ENCODE measurements at regions not wholly inside any gene's neighbourhood (a gene's known extent, or its start where the extent isn't known, plus 50 kb on each side); places are given as distances from the start of the nearest gene placed in this dataset.
"Not testable (repeated sequence)": the region's sequence is repeated elsewhere in the genome, so short reads cannot be mapped to it uniquely, and the experiment has no call there.

DNA sequence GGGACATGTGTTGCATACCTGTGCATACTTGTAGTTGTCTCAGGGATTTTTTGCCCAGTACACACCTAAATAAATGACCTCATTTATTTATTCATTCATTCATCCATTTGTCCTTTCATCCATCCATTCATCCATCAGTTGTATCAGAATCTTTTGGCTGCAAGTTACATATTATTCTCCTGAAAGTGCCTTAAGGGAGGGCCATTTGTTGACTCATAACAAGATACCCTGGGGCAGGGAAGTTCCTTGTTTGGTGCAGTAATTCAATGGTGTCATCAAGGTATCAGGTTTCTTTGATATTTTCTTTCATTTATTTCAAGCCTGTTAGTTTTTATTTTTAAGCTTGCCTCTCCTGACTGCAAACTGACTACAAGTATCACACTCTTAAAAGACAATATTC, 597.9 kb upstream of the TLE4 start:
- H3K27ac ChIP-seq, result no peak overlapping the region
- H3K4me3 ChIP-seq, result no peak overlapping the region

DNA sequence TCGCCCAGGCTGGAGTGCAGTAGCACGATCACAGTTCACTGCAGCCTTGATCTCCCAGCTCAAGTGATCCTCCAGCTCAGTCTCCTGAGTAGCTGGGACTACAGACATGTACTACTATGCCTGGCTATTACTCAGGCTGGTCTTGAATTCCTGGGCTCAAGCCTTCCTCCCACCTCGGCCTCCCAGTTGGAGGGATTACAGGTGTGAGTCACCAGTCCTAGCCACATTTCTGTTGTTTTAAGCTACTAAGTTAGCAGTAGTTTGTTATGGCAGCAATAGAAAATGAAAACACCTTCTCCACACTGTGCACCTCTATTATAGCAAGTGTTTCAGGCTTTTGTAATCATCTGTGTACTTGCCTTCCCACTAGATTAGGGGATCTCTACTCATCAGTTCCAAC, 588.9 kb upstream of the TLE4 start:
- Histone ChIP-seq H3K27ac (no peak overlapping the region), H3K4me3 (no peak overlapping the region)

DNA sequence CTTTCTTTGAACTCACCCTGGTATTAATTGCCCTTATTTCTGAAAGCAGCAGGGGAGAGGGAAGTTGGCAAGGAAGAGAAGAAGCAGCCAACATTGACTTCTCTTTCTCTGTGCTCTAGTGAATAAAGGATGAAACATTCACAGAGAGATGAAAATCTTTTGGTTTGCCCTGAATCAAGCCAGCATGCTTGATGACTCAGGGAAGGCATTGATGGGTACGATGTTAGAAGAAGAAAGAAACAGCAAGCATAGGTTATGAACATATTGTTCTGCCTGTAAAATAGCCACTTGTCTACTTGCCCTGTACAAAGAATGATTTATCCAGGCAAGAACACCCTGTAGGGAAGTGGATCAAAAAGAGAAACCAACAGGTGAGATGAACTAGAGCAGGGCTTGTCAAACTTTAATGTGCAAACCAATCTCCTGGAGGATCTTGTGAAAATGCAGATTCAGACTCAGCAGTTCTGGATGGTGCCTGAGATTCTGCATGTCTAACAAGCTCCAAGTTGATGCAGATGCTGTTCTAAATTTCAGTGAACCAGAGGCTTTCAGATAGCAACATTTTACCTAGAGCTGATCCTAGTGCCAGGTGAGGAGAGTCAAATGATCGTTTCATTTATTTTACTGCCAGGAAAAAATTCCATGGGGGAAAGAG, 586.6 kb upstream of the TLE4 start:
- no peak overlapping the region for H3K4me3 ChIP-seq

DNA sequence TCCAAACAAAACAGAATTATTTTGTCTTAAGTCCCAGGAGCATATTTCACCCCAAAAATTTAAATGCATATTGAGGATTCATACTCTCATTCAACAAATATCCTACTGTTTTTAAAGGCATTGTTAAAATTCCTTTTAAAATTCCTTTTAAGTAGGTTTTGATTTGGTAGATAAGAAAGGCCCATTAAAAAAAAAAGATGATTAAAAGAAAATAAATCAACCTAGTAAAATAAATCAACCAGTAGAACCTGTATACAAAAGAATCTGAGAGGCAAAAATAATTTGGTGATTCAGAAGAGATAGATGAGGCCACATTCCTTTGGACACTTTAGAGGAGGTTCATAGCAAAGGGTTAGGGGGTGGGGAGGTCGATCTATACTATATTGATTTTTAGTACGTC, 585.3 kb upstream of the TLE4 start:
- no peak overlapping the region for H3K27ac ChIP-seq
- no peak overlapping the region for H3K4me3 ChIP-seq

More for the DNA sequence above, 586.6 kb upstream of the TLE4 start:
- no peak overlapping the region for H3K27ac ChIP-seq

DNA sequence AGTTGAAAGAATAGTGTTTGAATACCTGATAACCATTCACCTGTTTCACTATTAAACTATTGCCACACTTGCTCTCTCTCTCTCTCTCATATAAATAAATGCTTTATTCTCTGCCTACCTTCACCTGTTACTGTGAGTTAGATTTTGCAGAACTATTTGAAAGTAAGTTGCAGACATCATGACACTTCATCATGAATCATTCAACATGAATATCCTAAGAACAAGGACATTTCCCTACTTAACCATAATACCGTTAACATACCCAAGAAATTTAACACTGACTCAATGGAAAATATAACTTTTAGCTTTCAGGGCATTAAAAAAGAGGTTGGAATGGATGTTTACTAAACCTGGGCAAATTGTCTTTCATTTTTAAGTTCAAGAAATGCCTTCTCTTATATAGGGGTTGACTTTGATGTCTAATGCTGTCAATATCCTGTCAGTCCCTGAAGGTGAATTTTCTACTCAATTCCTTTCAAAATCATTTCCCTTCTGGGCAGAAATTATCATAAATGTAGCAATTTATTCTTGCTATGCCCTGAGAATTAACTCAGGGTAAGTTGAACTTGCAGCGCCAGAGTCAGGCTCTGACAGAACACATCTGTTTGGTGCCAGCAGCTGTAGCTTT, 582.6 kb upstream of the TLE4 start:
- no peak overlapping the region for H3K4me3 ChIP-seq
- H3K27ac ChIP-seq, result no peak overlapping the region

DNA sequence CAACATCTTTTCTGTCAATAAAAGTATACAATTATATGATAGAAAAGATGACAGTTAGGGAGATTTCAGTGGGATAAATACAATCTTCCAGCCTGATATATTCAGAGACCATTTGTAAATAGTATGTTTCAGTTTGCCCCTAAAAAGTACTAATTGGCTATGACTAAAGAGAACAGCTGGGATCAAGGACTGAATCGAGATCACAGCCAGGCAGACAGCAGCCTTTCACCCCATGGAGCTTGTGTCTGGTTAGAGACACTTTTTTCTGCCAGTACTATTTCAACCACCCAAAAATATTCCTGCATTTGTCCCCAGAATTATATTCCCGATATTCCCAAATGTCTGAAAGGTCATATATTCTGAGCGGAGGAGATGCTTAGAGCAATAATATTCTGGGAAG, 577.3 kb upstream of the TLE4 start:
- no peak overlapping the region for H3K4me3 ChIP-seq
- no peak overlapping the region for H3K27ac ChIP-seq

DNA sequence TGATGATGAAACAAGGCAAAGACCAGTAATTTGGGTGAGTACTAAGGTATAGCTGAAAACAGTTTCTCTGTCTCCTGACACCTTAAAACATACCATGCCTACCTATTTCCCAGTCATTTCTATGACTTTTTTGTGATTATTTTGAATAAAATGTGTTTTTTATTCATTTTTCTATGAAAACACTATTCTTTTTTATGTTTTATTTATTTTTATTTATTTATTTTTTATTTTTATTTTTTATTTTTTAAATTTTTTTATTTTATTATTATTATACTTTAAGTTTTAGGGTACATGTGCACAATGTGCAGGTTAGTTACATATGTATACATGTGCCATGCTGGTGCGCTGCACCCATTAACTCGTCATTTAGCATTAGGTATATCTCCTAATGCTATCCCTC, 576.8 kb upstream of the TLE4 start:
- not testable (repeated sequence) for H3K27ac ChIP-seq

DNA sequence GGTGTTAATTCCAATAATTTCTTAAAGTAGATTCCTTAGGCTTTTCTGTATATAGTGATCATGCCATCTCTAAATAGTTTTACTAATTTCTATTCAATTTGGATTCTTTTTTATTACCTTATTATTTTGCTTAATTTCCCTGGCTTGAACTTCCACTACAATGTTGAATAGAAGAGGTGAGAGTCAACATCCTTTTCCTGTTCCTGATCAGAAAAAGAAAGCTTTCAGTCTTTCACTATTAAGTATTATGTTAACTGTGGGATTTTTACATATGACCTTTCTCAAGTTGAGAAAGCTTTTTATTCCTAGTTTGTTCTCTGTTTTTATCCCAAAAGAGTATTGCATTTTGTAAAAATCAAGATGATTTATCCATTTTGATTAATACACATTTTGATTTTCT, 574.5 kb upstream of the TLE4 start:
- no peak overlapping the region for H3K4me3 ChIP-seq
- H3K27ac ChIP-seq, result no peak overlapping the region

More for the DNA sequence above, 576.8 kb upstream of the TLE4 start:
- H3K4me3 ChIP-seq, result not testable (repeated sequence)

DNA sequence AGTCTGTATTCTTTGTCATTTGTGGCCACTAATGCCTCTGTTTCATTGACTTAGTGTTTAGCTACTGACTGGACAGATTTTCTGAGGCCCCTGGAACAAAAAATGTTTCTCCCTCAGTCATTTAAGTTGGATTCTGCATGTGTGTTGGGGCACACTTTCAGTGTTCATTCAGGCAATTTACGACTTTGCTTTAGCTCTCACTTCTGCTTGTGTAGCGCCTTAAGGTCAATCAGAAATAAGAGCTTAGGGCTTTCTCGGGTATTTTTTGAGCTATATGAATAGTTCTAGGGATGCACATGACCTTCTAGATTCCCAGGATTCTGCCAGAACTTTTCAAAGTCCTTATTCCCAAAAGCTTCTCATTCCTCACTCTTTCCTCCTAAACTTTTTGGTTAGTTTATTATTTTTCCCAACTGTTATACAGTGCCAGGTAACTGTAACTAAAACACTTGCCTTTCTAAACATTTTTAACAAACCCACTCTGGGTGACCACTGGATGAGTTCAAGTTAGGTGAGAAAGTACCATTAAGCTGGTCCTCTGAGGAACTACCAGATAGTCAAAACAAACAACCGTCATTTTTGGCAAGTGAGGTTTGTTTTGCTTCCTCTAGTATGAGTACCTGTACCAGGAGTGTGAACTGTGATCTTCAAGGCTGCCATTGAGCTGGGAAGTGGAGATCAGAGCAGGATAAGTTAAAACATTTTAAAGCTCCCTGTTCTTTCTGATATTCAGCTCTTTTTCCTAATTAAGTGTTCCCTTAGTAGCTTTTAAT, 571.3 kb upstream of the TLE4 start:
- no peak overlapping the region for H3K27ac ChIP-seq
- no peak overlapping the region for H3K4me3 ChIP-seq

DNA sequence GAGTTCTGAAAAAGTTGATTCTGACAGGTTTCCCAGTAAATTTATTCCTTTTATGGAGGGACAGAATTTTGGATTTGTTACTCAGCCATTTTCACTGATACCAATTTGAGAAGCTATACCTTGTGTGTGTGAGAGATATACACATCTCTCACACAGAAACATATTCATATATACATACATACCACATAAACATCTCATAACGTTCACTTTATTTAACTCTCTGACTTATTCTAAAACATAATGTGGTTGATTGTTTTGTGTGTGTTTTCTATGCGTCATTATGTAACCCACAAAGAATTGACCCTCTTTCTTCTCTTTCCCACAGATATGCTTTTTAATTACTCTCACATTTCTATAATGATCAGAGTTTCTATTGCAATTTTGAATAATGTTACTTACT, 570.8 kb upstream of the TLE4 start:
- no peak overlapping the region for H3K27ac ChIP-seq
- no peak overlapping the region for H3K4me3 ChIP-seq

DNA sequence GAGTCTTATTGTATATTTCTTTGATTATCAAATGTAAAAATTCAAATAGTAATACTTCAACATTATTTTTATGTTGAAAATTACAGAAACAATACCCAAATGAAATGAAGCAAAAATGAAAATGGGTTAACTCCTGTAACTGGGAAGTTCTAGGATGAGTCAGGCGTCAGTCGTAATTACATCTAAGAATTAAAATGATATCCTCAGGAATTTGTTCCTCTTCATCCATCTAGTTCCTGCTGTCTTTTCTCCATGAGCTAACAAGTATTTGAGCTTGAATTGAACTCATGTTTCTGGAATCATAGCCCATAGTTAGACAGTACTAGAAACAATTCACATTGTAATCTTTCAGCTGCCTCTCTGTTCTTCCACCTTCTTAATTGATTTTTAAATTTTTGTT, 568.3 kb upstream of the TLE4 start:
- Histone ChIP-seq H3K27ac (no peak overlapping the region), H3K4me3 (no peak overlapping the region)

DNA sequence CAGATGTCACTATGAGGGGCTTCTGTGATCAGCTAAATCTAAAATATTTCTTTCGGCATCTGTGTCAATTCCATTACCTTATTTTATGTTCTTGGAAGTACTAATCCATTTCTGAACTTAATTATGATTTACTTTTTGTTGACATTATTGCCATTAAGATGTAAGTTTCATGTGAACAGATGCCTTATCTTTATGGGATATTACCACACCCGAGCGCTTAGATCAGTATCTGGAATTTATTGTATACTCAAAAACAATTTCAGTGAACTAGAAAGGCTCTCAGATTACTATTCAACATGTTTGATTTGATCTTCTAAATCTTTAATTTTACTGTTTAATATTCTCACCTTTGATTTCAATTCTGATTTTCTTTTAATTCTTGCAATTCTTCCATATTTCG, 567.7 kb upstream of the TLE4 start:
- no peak overlapping the region for H3K4me3 ChIP-seq
- H3K27ac ChIP-seq, result no peak overlapping the region

DNA sequence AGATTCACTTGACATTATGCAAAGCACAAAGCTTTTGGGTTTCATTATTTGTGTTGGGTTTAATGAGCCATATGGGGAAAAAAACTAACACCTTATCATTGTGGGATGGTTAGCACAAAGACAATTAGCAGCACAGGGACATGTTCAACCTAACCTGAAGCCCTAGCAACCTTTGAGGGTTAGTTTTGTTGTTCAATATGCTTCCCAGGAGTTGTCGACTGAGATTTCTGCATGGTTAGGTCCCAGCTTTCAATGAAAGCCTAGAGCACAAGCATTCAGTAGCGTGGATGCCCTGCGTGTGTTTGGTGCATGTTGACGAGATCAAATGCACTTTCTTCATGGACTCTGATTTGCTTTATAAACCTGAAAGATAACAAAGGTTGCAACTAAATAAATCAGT, 565.2 kb upstream of the TLE4 start:
- H3K27ac ChIP-seq, result no peak overlapping the region
- no peak overlapping the region for H3K4me3 ChIP-seq

DNA sequence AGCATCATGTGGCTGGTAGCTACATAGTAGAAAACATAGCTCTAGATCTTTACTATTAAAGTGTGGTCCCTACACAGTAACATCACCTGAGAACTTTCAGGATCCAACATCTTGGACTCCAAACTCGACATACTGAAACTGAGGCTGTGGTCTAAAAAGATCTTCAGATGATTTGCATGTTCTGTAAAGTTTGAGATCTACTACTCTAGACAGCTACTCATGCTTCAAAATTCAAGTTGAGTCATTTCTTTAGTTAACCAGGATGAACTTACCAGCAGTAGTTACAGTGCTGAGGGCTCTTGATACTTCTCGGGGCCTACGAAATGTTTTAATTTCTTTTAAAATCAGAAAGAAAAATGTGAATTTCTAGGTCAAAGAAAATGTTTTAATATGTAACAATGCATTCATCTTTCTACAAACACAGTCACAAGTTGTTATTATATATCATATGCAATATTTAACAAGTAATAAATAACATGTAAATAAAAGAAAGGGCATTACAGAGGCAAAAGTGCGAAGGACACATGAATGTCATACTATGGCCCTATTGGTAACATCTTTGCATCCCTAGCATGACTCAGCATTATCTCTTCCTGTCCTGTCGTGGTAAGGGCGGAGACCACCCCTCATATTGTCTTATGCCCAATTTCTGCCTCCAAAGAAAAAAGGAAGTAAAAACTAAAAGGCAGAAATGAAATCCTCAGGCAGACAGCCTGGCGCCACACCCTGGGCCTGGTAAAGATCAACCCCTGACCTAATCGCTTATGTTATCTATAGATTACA, 563.9 kb upstream of the TLE4 start:
- Histone ChIP-seq H3K4me3 (no peak overlapping the region), H3K27ac (no peak overlapping the region)

DNA sequence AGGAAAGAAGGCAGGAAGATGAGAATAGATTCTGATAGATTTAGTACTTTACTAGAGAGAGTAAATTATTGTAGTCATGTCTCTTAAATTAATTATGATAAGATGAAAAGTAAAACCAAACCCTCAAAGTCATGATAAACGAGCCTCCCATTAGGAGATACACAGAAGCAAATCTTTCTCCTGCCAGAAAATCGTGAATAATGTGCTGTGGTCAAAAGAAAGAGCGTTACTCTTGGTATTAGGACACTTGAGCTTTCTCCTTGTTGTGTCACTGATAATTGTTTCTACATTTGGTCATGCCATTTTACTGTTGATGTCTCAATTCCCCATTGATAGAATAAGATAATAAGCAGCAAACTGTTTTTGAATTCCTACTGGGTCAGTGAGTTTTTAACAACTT, 562.8 kb upstream of the TLE4 start:
- H3K4me3 ChIP-seq, result no peak overlapping the region
- H3K27ac ChIP-seq, result no peak overlapping the region

DNA sequence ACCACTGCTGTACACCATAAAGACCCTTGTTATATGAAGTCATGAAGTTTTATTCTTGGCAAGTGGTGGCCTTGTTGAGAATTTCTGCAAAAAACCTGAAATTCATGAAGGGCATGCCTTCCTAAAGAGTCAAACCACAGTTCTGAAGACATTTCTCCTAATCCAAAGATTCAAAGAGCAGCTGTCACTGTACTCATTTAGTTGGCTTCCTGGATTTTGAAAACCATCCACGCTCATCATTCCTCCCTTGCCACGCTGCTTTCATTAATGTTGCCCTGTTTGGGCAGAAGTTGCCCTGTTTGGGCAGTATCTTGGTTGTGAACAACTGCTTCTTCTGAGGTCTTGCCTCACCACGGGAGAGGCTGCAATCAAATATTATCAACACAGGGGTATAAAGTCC, 560.3 kb upstream of the TLE4 start:
- no peak overlapping the region for H3K27ac ChIP-seq
- H3K4me3 ChIP-seq, result no peak overlapping the region

DNA sequence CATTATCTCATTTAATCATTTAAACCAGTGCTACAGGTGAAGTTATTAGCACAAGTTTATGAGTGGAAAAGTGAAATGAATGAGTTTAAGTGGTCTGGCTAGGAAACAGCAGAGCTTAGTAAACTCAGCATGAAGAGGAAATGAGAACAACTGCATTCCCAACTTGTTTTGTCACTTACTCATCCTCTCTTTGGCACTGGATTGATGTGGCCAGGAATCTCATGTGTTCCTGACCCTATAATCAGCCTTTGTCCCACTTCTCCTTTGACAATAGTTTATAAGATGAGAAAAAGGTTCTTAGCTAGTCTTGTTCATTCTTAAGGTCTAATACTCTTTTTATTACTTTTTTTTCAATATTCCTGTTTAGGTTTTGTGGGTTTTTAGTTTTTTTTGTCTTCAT, 559.2 kb upstream of the TLE4 start:
- H3K4me3 ChIP-seq, result no peak overlapping the region
- H3K27ac ChIP-seq, result no peak overlapping the region

DNA sequence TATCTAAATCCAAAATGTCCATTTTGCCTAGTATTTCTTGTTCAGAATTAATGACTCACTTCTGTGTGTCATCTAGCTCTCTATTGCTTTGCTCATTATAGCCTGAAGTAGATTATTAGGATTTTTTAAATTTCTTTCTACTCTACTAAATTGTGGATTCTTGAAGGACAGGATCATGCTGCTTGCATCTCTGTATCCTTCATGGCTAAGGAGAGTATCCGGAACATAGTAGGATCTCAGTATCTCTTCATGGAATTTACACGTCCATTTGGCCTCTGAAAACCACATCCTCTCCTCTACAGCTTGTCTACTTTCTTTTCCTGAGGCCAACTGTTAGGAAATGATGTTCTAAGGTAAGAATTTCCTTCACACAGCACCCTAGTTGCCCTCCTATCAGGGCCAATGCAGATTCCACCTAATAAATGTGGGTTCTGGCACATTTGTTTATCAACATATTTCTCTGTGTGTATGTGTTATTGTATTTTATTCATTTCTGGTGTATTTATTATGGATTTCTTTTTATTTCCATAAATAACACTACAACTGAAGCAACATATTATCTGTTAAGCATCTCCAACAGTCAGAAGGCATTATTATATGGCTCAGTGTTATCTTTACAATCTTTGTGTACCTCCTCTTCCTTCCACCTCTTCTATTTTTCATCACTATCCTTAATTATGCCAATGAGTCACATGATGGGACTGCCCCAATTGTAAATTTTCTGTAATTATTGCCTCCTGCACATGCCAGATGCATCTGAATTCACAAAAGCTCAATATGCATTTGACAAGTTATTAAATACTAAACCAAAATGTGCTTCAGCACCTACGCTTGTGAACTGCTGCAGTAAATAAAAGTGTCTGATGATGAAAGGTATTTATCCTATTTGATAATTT, 557.8 kb upstream of the TLE4 start:
- H3K4me3 ChIP-seq, result no peak overlapping the region
- H3K27ac ChIP-seq, result no peak overlapping the region

DNA sequence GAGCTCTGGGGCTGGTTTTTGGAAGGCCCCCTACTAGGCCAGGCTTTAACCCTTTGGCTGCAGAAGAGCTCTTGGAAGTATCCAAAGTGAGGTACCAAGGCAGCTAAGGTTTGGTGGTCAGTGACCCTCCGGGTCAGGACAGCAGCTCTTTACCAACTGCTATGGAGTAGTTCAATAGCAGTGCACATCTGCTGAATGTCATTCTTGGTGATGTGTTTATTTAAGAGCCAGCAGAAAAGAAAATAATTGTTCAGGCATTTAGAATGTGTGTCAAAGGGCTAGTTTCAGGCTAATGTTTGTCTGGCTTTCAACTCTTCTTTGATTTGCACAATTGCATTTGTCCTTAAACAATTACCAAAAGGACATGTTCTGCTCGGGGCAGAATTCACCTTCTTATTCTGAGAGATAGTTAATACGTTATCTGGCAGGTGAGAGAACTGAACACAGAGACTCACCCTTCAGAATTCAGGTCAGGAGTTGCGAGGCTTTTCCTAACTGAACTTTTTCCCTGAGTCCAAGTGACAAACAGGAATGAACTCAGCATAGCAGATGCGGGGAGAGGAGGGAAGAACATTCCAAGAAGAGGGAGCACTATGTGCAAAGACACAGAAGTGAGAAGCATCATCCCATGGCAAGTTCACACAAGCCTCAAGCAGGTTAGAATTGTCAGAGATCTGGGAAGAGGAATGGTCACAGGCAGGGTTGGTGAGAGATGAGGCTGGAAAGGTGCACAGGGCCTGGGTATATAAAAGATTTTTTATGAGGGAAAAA, 556.7 kb upstream of the TLE4 start:
- Histone ChIP-seq H3K4me3 (no peak overlapping the region), H3K27ac (no peak overlapping the region)

Data from skin epidermis (tissue), 12 donors.